ENCODE measurements at regions not wholly inside any gene's neighbourhood (a gene's known extent, or its start where the extent isn't known, plus 50 kb on each side); places are given as distances from the start of the nearest gene placed in this dataset.

DNA sequence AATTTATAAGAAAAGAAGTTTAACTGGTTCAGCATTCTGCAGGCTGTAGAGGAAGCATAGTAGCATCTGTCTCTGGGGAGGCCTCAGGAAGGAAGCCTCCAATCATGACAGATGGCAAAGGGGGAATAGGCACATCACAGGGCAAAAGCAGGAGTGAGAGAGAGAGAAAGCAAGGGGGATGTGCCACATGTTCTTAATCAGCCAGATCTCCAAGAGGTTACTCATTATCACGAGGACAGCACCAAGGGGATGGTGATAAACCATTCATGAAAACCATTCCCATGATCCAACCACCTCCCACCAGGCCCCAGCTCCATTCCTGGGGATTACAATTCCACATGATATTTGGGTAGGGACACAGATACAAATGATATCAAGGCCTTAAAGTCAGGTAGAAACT lies 217.5 kb upstream of the TCF21 start:
- DNase-seq (ENCODE audit: low spot score) = no peak
- no peak for ATAC-seq (ENCODE audit: low FRiP score)
- TF ChIP-seq, protein P1, sequence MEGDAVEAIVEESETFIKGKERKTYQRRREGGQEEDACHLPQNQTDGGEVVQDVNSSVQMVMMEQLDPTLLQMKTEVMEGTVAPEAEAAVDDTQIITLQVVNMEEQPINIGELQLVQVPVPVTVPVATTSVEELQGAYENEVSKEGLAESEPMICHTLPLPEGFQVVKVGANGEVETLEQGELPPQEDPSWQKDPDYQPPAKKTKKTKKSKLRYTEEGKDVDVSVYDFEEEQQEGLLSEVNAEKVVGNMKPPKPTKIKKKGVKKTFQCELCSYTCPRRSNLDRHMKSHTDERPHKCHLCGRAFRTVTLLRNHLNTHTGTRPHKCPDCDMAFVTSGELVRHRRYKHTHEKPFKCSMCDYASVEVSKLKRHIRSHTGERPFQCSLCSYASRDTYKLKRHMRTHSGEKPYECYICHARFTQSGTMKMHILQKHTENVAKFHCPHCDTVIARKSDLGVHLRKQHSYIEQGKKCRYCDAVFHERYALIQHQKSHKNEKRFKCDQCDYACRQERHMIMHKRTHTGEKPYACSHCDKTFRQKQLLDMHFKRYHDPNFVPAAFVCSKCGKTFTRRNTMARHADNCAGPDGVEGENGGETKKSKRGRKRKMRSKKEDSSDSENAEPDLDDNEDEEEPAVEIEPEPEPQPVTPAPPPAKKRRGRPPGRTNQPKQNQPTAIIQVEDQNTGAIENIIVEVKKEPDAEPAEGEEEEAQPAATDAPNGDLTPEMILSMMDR (IDR thresholded peaks at IDR 0.05) = no peak

DNA sequence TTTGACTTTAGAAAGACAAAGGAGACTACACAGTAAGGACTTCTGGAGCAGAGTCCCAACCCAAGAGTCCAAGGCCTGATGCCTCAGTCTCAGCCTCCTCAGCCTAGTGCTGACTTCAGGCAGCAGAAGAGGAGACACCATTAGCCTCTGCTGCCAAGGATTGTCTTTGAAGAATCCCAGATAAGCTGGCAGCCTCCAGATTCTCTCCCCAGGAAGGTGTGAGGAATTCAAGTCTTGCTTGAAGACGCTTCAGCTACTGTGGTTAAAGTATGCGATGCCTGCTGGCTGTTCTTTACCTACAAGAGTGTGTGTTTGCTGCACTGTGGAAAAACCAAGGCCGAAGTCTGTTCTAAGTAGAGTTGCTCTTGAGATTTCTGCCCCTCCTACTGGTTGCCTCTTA lies 215.9 kb upstream of the TCF21 start:
- TF ChIP-seq, protein P1 (IDR thresholded peaks at IDR 0.05) = no peak
- no peak for ATAC-seq (ENCODE audit: low FRiP score)

DNA sequence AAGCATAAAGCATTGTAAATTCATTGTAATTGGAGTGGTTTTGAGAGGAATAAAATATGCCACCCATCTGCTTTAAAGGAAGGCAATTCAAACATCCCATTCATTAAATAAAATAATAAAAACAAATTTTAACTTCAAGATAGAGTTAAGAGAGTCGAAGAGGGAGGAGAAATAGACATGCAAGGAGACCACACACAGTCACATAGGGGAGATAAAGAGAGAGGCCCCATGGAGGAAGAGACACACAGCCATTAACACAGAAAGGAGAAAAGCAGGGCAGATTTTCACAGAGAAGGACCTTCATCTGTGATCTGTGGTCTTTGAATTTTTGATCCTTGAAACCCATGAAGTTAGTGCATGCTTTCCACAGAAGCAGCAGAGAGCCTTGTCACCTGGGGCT lies 214.3 kb upstream of the TCF21 start:
- TF ChIP-seq, protein P1 (IDR thresholded peaks at IDR 0.05) = no peak
- DNase-seq (ENCODE audit: low spot score) = no peak
- no peak for ATAC-seq (ENCODE audit: low FRiP score)

More for the DNA sequence above, 215.9 kb upstream of the TCF21 start:
- no peak for DNase-seq (ENCODE audit: low spot score)

GRCh38 chr6:133680994-133681393 lies 207.9 kb upstream of the TCF21 start:
- TF ChIP-seq, protein P1 (IDR thresholded peaks at IDR 0.05) = no peak
- no peak for ATAC-seq (ENCODE audit: low FRiP score)

GRCh38 chr6:133681891-133682290 lies 207.0 kb upstream of the TCF21 start:
- no peak for DNase-seq (ENCODE audit: low spot score)
- TF ChIP-seq, protein P1 (IDR thresholded peaks at IDR 0.05) = no peak
- no peak for ATAC-seq (ENCODE audit: low FRiP score)

More at GRCh38 chr6:133680994-133681393, 207.9 kb upstream of the TCF21 start:
- no peak for DNase-seq (ENCODE audit: low spot score)

DNA sequence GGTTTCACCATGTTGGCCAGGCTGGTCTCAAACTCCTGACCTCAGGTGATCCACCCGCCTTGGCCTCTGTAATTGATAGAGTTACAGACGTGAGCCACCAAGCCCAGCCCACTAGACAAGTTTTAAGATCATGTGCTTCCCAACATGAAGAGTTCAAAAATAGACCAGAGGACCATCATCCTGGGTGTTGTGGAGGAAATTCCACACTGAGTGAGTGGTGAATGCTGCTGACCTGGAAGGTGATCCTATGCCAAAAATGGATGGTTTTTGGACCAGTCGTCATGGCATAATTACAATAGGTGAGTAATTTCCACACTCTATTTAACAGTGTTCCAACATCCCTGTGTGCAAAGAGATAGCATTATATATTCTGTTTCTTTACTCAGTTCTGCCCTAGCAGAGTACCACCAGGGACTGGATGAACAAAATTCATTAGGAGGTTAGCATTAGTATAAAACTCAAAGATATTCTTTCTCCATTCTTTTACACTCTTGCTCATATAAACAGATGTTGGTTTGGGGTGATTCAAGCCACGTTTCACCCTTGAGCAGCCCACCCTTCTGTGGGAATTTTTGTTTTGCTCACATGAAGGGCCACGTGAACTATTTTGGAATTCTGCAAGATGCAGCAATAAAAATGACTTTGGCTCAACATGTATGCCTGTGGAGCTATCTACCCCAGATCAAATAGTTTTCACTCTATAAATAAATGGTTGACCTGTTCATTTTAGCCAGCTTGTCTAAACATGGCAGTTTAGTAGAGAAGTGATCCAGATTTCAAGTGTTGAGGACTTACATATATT lies 206.2 kb upstream of the TCF21 start:
- TF ChIP-seq, protein P1 (IDR thresholded peaks at IDR 0.05) = no peak
- ATAC-seq (ENCODE audit: low FRiP score) (no peak), DNase-seq (ENCODE audit: low spot score) (no peak)

GRCh38 chr6:133683308-133683580 lies 205.7 kb upstream of the TCF21 start:
- no peak for ATAC-seq (ENCODE audit: low FRiP score)
- TF ChIP-seq, protein P1 (IDR thresholded peaks at IDR 0.05) = no peak
- no peak for DNase-seq (ENCODE audit: low spot score)
